C4-2B (cell line): ENCODE measurements at regions not wholly inside any gene's neighbourhood (a gene's known extent, or its start where the extent isn't known, plus 50 kb on each side); places are given as distances from the start of the nearest gene placed in this dataset.

Source experiments
- CTCF ChIP-seq: fragments of 450-650 bp; conservative IDR thresholded peaks from 2 replicates; pipeline ENCODE4 v1.5.1; 2017; ENCODE audit warnings: mild to moderate bottlenecking
- ZFX ChIP-seq: fragments of 450-650 bp; IDR thresholded peaks from 2 replicates; pipeline ENCODE4 v1.6.1; 2017

GRCh38 chr10:108624052-108624451, 1299.3 kb downstream of the XPNPEP1 start:
- TF ChIP-seq CTCF: no peak
- no peak for TF ChIP-seq ZFX
